CD1c-positive myeloid dendritic cell (primary cell): ENCODE measurements at regions not wholly inside any gene's neighbourhood (a gene's known extent, or its start where the extent isn't known, plus 50 kb on each side); places are given as distances from the start of the nearest gene placed in this dataset.

Experiments used
- DNase-seq: peaks from one replicate; pipeline ENCODE4 v3.0.0-alpha.2; 2016; ENCODE audit errors: extremely low spot score

DNA sequence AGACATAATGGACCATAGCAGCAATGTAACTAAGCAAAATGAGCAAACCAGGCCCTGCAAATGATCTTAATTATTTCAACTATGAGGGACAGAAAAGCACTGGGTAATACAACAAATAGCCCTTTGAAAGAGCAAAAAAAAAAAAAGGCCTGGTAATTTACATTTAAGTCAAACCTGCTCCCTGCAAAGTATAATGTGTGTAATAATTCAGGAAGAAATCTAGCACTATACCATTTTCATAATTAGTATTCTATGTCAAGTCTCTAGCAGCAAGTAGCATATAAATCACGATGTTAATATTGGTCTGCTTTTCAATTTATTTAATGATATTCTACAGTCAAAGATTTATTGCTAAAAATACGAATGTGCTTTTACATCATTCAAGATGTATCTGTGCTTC lies 489.6 kb downstream of the BMP2 start:
- no peak for DNase-seq

DNA sequence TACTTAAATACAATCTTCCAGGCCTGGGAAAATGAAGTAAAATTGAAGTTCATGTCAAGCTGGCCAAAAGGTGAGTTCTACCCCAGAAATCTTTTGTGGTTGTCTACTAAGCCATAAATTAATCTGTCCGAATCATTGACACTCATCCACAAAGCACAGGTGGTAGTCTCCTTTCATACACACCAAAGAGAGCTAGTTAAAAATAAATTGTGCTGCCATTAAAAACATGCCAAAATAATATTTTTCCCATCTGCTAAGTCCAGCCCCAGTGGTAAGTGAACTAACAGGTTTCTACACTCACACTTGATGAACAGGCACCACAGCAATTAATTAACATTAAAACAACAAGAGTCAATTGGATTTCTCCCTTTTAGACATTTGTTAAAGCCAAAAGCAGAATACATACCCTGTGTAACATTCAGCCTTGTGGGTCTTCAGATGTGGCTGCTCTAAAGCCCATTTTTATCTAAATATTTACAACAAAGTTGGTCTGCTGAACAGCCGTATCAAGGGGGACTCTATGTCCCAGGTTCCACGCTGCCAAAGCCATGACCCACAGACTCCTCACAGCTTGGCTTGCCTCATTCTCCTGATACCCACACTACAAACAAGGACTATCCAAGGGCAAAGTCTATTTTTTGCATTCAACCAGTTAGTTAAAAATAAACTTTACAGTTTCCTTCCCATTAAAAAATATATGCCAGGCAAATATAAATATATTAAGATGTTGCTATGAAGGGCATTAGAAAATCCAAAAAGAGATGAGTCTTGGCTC lies 490.4 kb downstream of the BMP2 start:
- no peak for DNase-seq

DNA sequence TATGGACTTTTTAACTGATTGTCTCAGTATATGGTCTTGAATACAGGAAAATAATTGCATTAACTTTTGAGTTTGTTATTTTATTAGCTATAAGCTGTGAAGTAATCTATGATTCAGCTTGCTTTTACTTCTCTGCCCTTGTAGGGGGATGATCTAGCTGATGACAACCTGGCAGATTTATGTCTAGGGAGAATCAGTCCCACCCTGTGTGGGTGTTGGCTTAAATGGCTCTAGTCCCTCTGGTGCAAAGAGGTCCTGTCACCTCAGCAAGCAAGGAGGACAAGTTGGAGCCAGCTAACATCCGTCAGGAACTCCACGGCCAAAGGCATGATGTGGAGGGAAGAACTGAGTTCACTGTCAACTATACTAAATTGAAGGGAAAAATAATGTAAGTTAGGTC lies 495.3 kb downstream of the BMP2 start:
- no peak for DNase-seq

DNA sequence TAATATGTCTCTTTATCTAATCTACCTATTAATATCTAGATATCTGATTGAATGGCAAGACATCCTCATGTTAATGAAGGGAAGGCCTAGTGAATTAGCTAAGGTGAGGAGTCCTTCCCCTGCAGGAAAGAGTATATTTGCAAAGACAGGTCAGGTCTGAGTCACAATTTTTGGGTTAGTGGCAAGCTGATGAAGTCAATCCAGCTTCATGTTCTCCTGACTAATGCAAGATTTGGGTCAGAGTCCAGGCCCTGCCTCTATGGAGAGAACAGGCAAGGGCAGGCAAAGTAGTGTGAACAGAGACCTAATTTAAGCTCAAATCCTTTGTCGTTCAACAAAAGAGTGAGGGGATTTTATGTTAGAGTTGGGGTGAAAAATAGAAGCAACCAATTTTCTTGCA lies 496.7 kb downstream of the BMP2 start:
- DNase-seq = no peak

DNA sequence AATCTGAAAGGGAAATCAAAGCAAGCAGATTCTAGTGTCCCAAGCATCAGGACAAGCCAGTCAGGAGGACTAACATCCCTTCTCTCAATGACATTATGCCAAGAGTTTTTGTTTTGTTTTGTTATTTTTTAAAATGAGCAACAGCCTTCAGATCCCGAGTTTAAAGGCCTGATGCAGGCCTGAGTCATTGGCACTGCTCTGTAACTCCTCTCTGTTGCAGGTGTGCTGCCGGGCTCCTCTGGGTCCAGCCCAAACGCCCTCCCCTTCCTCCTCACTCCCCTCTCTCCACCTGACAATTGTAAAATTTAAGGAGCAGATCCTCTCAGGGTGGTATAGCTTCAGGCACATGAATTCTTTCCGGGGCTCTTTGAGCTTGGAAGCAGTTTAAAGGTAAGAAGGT lies 502.0 kb downstream of the BMP2 start:
- DNase-seq = no peak

DNA sequence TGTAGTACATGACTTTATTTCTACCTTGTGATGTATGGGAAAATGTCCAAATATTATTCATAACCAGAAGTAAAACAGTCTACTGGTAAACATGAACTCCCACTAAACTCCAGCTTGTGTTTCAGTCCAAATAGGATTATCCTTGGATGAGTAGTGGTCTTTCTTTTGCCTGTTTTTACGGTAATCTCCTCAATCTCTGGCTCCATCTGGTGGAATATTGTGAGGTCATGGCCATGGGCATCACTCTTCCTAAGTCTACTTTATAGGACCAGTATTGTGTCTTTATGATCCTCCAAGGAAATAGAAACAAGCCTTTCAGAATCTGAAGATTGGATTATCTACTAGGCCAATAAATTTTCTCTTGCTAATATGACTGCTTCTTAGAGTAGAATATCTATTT lies 505.0 kb downstream of the BMP2 start:
- no peak for DNase-seq

DNA sequence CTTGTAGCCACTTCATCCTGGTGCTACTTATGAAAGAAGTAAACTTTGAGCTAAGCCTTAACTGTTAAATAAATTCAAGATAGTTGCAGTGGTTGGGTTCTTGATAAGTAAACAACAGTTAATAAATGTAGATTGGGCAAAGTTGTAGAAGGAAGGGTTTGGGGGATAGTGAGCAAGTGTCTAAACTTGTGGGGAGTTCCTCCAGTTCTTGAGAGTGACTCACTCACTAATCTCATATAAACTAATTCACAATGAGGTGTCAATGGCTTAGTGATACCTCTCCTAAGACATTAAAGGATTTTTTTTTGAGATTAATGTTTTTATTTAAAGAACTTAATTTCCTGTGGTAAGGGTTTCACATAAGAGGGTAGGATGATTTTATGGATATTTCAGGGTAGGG lies 507.4 kb downstream of the BMP2 start:
- no peak for DNase-seq

DNA sequence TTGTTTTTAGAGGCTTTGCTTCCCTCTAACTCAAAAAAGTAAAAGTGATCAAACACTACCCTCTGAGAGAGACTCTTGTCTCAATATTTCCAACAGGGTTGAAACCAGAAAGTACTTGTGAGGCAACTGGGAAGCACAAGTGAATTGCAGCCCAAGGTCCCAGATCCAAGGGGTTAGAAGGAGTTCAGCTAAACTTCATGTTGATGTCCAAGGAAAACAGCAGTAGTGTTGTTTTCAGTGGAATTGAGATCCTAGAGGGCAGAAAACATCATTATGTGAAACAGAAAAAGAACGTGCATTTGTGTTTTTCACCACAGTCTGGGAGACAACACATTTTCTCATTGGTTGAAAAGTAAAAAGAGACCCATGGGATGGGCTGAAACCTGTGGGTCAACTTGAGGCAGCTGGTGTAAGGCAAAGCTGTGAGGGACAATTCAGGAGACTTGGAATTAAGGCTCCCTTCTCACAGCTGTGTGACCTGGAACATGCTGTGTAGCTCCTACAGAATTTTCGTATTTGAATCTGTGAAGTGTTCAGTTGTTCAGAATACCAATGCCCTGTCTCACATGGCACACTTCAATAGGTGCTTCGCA lies 508.3 kb downstream of the BMP2 start:
- no peak for DNase-seq

DNA sequence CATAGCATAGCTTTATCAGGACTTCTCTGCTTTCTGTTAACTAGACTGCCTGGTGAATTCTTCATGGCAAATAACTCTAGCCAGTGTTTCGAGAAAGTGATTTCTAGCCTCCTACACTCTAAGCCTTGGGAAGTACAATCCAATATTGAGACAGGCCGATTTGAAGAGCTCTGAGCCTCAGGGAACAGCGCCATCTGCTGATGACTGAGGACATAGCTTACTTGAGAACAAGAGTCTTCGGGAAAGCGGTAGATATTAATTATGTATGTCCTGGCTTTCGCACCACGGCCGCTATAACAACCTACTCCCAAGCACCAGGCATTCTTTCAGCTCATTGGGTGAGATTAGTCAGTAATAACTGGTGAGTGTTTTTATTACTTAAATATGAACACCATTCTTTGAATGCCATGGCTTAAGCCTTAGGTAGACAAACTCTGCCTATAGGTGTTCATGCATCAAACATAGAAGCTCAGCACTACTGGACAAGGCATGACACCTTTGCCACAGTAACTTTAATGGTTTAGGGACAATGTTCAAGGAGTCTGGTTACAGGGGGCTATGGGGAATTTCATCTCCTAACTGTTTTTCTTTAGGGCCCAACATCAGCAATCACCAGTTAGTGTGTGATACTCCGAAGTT lies 518.6 kb downstream of the BMP2 start:
- peak; percentile 61 for DNase-seq

DNA sequence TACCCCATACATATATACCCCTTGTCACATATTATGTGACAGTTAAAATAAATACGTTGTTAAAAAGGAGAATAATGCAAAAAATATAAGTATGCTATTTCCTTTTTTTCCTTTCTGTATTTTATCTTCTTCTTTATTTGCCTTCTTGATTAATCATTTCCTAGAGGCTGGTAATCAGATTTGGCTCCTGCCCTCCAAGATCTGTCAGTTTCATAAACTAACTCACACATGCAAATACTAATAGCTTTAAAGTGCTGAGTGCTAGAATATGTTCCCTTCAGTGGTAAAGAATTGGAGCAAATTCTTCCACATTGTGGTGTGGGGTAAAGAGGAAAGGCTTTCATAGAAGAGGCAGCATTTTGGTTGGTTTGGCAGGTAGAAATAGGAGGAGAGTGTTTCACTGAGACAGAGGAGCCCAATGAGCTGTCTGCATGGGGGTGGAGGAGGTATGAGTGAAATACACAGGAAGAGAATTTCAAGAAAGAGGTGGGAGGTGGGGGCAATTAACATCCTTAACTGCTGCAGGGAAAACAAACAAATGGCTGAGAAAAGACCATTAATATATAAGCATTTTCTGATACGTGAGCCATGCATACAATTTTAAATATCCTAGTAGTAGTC lies 523.9 kb downstream of the BMP2 start:
- no peak for DNase-seq

DNA sequence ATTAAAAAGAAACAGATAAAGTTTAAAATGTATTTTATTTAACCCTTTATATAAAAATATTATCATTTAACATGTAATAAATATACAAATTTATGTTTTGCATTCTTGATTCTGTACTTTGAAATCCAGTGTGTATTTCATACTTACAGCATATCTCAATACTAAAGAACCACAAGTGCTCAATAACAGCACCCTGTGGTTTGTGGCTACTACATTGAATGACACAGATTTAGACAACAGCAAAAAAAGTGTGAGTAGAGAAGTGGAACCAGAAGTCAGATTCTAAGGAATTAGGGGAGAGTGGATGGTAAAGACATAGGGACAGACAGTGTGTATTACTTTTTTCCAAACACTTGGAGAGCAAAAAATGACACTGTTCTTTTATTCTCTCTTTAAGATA lies 524.5 kb downstream of the BMP2 start:
- no peak for DNase-seq

DNA sequence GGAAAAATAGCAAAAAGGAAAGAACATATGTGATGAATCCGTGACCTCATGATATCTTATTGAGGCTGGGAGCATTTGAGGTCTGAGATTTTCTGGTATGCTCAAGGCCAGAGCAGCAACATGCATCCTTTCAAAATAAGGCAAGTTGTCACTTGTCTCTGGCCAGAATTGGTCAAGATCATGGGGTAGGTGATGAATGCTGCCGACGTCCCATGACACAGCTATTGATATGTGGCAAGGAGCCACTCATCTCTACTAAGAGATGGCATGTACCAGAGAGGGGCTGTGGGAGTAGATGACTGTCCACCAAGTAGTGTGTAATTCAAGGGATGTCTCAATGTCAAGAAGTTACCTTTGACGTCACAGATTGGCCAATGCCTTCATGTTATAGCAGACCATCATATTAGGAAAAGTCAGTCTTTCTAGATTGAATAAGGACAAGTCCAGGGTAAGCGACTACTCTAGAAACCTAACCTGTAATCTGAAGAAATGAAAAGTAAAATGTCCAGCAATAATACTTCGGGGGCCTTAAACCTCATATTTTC lies 527.4 kb downstream of the BMP2 start:
- no peak for DNase-seq

DNA sequence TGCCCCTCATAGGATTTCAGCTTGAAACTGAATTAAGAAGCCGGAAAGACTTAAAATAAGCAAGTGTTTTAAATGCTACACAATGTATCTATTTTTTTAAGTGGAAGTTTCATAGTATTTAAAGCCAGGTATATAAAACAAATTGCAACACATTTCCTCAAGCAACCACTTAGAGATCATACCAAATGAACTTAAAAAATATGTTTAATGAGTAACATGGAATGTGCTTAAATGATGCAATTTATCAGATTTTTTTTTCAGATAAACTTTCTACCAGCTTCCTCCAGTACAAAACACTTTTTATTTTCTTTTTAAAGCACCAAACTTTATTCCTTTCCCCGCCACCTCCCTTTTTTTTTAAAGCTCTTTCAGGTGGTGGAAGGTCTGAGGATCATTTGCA lies 534.3 kb downstream of the BMP2 start:
- no peak for DNase-seq

DNA sequence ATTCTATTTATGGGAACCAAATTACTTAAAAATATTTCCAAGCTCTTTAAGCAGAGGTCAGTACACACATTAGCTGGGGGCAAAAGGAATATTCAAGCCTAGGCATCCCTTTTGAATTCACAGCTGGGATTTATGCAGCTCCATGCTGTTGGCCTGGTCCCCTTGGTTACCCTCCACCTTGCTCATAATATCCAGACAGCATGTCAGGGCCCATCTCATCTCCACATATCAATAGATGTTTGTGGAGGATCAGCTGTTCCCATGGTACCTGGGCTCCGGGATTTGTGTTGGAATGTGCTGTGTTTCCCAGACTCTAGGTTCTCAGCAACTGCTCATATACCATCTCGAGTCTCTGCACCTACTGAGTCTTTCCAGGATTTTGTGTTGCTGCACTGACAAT lies 534.8 kb downstream of the BMP2 start:
- DNase-seq = no peak

DNA sequence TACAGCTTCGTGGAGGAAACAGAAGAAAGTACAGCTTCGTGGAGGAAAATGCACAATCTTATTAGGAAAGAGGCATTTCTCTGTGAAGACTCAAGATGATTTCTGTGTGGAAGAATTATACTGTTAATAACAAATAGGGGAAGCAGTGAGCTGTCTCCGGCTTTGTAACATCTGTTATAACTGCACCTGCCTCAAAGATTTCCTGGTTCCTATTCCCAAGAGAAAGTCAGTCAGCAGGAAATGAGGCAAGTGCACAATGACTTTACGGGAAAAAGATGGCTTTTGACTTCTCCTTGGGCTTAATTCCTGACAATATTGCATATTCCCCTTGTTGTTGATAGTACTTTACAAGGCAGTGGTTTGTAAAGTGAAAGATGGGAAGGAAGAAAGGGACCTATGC lies 538.5 kb downstream of the BMP2 start:
- DNase-seq = no peak

DNA sequence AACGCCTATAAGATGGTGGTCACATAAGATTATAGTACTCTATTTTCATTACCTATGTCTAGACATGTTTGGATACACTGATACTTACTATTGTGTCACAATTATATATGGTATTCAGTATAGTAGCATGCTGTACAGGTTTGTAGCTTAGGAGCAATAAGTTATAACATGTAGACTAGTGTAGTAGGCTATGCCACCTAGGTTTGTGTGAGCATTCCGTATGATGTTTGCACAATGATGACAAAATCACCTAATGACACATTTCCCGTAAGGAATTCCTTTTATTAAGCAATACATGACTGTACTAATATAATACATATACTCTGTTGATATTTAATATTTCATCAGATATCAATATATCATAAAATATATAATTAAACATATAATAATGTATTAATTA lies 540.7 kb downstream of the BMP2 start:
- no peak for DNase-seq

DNA sequence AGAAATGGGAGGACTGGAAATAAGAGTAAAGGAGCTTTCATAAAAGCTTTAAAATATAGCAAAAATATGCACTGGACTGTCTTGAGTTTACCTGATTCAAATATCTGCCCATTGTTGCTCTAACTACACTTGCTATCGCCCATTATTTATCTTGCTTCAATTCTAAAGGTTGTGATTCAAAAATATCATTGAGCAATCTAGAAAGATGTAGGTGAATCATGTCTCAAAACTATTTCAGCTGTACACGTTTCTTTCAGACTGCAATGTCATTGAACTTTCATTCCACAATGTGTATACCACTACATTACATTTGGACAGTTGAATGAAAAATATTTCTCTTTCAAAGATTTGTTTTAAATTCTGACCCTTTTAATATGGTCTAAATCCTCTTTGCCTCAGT lies 545.6 kb downstream of the BMP2 start:
- DNase-seq = no peak

DNA sequence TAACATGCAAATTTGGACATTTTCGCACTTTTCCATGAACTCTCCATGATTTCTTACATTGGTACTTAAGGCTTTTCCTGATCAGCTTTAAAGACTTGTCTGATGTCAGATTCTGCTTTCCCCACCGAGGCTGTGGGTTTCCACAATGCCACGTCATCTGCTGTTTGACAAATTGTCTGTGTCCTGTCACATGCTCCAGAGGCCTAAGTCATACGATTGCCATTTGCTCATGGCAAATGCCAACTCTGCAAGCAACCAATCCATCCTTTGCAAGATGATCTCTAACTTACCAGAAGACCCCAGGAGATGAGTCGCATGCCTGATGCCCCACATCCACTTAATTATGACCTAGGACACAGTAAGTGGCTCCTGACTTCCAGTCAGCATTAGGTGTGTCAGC lies 556.5 kb downstream of the BMP2 start:
- no peak for DNase-seq

DNA sequence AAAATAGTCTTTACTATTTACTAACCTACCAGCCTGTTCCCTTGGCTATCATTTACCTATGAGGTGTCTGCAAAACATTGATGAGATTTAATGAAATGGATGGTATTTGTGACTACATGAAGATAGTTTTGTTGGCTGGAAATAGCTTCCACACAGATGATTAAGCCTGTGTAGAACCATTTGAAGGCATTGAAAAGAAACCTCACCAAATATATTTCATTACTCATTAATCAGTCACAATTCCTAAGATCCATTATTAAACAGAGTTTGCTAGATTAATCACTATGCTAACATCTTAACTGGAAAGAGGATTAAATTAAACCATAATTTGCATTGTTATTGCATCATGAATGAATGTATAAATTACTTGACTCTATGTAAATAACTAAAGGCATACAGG lies 560.3 kb downstream of the BMP2 start:
- no peak for DNase-seq

DNA sequence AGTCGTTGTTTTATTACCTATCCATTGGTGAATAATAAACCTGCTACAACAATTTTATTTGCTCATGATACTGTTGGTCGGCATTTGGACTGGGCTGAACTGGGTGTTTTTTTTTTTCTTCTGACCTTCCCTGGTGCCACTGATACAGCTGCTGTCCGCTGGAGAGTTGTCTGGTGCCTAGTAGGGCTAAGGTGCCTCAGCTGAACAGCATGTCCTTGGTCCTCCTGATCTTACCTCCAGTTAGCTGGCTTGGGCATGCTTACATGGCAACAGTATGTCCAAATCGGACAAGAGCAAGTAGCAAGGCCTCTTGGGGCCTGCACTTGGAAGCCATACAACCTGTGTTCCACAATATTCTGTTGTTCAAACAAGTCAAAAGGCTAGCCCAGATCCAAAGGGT lies 563.4 kb downstream of the BMP2 start:
- no peak for DNase-seq

DNA sequence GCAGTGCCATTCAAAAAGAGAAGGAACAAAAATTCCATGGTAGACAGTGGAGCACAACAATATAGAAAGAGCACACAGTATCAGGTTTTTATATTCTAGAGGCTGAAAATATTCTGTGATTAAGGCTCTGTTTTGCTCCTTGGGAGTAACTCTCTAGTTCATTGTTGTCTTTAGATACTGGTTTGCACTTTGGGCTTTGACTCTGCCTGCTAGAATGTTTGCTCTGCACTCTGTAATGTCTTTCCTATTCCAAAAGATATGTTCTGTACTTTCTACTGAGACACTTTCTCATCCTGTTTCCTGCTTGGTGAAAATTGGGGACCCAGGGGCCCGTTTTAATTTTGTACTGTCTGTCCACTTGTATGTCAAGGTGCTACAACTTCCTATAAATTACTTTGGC lies 564.7 kb downstream of the BMP2 start:
- DNase-seq = no peak

DNA sequence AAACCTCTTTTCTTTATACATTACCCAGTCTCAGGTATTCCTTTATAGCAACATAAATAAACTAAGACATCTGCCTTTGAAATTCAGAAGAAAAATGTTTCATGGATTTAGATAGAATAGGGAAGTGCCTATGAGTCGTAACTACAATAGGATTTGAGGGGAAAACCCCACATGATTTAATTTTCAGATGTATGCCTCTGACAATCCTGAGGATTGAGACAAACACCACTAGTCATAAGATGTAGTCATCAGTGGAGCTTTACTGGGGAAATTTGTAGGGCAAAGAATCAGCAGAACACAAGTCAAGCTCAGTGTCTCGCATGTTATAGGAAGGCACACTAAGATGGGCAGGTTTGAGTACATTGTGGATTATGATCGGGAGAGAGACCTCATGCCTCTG lies 566.4 kb downstream of the BMP2 start:
- no peak for DNase-seq

DNA sequence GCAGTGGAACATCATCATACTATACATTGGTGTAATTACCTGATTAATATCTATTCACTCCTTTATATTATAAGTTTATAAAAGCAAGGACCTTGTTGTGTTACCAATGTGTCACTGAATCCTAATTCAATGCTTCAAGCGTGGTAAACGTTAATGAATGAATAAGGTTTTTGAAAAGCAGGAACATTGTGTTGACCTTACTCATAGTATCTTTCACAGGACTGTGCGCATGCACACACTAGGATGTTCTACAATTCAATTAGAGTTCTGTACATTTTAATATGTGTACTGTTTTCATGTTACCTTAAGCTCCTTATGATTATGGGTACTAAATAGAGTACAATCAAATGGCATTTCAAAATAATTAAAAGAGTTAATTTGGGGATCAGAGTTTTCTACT lies 578.5 kb downstream of the BMP2 start:
- DNase-seq = no peak
